KBM-7 (cell line): ENCODE measurements at regions not wholly inside any gene's neighbourhood (a gene's known extent, or its start where the extent isn't known, plus 50 kb on each side); places are given as distances from the start of the nearest gene placed in this dataset.

Experiments used
- DNase-seq: peaks from one replicate; pipeline ENCODE4 v3.0.0-alpha.2; 2015
- in situ Hi-C: fragments of 300-500 bp; cut with MboI; formaldehyde crosslinking; loops from 2 replicates; pipeline ENCODE4 v1.14.3; 2020; ENCODE audit warnings: low sequenced_read_pairs, low pct_unique_long_range_greater_than_20kb, mixed read lengths

DNA sequence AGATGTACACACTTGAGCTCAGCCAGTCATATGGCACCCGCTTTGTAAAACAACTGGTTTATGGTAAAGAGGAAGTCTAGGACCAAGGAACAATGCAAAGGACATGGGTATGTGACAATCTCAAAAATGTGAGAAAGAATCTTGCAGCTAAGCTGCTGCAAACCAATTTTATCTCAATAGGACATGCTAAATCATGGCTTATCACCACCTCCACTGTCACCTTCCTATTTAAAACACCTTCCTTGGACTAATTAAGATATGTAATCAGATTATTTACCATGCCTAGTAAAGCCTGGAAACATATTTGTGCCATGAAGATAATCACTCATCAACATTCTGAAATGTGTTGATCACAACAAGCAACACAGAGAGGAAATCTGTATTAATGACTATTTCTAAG lies 622.7 kb downstream of the CDH11 start:
- no peak for DNase-seq
- in situ Hi-C loops: no loop called here

DNA sequence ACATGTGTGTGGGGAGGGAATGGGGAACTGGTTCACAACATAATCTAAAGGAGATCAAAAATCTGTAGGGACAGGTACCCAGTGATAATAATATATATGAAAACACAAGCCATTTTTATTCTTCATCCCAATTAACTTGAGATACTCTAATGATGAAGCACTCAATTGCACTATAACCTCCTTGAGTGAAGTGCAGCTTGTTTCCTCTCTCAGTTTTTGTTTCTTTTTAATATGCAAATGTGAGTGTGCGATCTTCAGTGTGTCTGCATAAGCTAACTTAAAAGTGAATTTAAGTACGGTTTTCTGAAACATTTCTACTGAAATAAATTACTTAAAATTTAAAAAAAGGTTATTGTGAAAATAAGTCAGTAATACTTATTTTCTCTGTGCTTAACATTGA lies 623.5 kb downstream of the CDH11 start:
- no peak for DNase-seq
- in situ Hi-C loops: no loop called here

DNA sequence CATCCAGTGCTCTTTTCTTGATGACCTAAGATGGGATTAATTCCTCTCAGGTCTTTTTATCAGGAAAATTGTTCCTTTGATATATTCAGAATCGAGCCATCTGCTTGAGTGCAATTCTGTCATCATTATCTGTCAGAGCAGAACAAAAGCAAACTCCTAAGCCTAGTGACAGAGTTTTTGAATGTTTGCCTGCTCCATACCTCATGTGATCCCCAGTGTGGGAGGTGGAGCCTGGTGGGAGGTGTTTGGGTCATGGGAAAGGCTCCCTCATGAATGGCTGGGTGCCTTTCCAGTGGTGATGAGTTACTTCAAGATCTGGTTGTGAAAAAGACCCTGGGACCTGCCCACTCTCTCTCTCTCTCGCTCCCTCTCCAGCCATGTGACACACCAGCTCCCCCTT lies 628.2 kb downstream of the CDH11 start:
- in situ Hi-C loops: no loop called here
- no peak for DNase-seq

DNA sequence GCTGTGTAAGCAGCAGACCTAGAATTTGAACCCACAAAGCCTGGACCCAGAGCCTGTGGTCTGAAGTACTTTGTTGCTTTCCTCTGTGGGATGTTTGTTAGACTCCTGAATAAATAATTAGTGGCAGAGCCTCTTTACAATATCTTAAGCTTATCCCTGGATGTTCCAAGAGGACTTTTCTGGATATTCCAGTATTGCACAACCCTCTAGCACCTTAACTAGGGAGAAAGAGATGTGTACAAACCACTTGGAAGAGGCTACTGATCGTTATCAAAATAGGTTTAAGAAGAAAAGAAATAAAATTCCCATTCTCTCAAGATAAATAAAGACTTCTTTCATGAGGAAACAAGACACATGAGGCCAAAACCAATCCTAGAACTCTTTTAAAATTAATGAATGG lies 632.4 kb downstream of the CDH11 start:
- in situ Hi-C loops: no loop called here
- DNase-seq: no peak

DNA sequence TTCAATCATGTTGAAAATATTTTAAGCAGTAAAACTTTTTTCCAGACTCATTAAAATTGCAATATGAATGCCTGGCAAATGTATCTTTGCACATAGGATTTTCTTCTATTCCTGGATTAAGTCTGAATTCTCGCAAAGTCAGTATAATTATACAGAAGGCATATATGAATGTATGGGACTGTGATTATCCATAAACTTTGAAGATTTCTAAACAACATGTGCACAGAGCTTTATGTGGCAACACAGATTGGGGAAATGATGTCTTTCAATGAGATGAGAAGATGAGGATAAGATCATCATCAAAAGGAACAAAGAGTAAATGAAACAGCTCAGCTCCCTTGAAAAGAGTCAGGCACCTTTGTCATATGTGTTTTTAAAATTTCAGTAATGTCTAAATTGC lies 635.3 kb downstream of the CDH11 start:
- in situ Hi-C loops: no loop called here

DNA sequence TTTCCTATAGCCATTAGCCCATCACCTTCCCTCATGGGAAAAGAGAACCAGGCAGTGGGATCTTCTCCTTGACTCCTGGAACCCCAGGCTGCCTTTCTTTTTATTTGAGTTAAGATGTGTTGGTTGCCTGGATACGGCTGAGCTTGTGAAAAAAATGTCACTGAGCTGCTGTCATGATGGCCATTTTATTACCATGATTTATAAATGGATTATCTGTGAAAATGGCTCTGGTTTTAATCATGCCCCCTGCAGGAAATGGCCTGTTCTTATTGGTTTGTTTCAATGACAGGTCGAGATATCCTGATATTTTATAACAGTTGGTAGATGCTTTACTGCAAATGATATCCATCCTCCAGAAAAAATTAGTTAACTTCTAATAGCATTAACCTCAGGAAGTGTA lies 640.4 kb downstream of the CDH11 start:
- DNase-seq: no peak
- in situ Hi-C loops: no loop called here

More for the DNA sequence above, 635.3 kb downstream of the CDH11 start:
- no peak for DNase-seq

DNA sequence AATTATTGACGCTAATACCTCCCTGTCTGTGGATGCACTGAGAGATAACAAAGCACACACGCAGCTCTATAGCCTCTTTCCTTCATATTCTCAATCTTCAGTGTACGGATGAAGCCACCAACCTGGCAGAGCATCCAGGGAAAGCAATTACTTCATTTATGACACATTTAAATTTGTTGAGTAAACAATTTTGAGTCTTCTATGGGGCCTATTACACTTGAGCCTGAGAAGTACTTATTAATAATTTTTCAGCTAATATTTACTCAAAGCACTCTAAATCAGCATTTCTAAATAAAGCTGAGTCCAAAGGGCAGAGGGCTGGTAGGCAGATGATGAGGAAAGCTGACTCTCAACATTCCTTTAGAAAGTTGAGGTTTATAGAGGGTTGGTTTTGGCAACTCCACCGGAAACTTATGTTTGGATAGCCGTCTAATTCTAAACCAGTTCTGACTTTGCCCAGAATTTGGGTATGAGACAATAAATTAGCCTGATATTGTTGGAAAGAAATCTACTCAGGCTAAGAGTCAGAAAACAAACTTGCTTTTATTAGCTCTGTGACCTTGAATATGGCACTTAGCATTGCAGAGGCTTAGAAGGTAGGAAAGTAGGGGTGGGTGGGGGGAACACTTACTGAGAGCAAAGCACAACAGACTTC lies 643.5 kb downstream of the CDH11 start:
- no peak for DNase-seq
- in situ Hi-C loops: no loop called here

DNA sequence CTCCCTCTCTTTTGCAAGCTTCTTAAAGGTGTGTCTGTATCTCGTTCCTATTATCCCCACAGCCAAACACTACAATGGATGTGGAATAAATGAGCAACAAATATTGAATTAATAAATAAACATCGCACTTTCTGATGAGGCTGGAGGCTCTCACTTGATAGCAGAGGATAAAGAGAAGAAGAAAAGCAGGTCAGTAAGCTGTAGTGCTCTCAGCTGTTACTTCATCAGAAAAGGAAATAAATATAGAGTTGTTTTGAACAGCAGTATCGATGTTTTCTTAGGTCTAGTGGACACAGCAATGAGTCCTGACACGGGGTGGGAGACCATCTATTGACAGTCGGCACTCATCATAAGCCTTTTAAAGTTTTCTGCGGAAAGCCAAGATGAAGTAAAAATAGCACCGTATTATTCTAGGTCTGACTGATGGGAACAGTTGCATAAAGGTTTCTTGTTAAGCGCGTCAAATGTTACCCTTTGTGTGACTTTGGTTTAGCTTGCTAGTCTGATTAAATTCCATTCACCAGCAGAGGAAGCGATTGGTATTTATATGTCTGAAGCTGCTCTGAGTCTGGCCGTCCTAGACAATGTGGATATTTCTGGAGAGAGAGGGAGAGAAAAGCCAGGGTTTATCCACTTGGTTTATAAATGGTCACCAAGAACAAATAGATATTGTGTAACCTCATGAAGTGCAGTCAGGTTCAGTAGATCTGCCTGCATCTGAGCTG lies 646.1 kb downstream of the CDH11 start:
- in situ Hi-C loops: no loop called here
- no peak for DNase-seq

DNA sequence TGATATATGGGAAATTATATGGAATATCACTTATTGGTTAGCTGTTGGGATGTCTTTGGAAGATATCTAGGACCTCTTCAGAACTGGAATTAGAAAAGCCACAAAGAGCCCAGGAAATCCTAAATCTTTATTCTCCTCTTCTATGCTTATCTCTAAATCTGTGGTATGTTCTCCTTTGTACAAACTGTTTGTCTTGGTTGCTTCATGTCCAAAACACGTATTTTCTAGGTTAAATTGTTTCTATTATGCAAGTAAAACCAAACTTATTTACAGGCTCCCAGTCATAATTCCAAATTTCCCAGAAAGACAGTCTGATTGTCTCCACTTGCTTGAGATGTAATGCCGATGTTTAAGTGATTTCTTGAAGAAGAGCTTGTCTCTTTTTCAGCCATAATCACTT lies 650.9 kb downstream of the CDH11 start:
- DNase-seq: no peak
- in situ Hi-C loops: no loop called here

DNA sequence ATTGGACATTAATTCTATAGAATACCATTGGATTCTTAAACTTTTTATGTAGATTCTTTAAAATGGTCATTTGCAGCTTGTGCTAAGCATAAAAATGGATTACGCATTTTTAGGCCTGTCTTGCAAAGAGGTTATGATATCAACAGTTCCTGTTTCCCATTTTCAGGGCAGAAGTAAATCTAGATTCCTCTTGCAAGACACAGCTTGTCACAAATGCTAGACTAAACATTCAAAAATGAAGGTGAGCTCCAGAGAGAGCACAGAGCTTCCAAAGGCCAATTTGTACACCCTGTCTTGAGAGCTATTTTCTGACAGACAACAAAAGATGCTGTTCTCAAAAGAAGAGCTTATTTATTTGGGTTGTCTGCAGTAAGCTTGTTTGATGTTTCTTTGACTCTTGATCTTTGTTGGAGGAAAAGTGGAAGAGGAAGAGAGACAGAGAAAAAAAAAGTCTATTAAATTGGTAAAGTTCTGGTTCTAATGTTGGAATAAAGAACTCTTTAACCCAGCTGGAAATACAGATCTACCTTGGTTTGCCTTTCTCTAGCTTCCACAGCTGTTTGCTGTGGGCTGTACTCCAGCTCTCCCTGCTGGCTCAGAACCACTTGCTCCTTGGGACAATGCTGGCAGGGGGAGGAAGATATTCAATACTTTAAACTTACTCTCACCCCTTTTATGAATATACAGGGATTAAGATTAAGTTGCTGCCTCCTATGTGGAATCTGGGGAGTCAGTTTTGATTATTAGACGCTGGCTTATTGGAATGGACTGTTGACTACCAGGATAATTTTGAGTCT lies 651.8 kb downstream of the CDH11 start:
- in situ Hi-C loops: no loop called here

DNA sequence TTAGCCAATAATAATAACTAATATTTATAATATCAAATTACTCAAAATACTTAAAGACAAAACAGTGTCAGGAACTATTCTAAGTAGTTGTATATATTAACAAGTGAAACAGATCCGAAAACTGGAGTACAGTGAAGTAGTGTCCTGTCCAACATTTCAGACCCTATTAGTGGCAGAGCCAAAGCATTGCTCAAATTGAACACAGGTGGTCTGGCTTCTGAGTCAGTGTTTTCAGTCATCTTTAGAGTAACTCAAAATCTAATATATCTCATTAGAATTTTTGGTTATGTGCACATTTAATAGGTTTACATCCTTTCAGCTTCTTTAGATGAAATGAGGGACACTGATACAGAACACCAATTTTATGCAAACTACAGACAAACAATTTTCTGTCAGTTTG lies 652.5 kb downstream of the CDH11 start:
- in situ Hi-C loops: no loop called here
- DNase-seq: no peak

More for the DNA sequence above, 651.8 kb downstream of the CDH11 start:
- no peak for DNase-seq

DNA sequence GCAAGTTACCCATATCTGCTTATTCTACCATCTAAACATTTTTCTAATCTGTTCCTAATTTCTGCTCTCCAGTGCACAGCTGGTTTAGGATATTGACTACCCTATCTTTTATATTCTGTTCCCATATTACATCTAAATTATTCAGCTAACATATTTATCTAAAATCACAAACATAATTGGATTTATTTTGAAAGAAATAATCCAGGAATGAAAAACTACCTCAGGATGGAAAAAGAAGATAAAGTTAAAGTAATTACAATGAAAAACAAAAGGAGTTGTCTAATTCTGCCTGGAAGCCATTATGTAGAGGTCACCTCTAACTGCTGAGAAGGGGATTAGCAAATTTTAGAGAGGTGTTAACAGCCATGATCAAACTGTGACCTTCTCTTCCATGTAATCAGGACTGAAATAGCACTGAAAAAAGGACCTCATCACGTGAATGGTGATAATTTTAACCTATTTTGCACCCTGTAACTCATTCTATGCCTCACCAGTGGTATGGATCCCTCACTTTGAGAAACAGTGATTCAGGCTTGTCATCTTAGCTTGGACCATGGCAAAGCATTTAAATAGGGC lies 653.3 kb downstream of the CDH11 start:
- no peak for DNase-seq
- in situ Hi-C loops: no loop called here

DNA sequence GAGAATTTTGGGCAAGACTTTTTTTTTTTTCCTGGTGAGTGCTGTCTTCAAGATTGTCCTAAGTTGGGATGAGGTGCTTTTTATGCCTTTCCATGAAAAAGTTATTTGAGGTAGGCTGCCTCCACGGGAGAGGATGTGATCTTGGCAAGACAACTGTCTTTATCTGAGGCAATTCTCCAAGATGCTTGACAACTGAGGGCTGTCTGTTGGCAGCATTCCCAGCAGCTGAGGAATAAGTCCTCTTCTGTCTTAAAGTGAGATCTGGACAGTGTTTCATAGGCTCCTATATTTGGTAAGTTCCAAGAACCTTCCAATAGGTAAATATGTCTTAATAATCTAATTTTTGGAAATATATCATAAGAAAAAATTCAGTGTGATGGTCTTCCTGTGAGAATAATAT lies 662.0 kb downstream of the CDH11 start:
- in situ Hi-C loops: no loop called here
- DNase-seq: no peak

DNA sequence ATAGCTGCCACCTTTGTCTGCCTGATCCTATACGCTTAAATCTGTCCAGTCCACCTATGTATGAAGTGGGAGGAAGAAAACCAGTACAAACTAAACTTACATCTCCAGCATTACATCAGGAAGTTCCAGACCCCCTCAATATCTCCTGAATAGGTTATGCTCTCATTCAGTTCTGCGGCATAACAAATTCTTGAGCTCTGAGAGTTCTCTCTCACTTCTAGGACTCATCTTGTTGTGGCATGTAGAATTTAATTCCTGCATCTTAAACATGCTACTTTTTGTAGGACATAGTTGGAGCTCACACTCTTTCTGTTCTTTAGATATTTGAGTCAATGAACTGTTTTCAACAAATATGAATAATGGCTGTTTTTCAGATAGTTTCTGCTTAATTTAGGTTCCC lies 662.5 kb downstream of the CDH11 start:
- DNase-seq: no peak
- in situ Hi-C loops: no loop called here

DNA sequence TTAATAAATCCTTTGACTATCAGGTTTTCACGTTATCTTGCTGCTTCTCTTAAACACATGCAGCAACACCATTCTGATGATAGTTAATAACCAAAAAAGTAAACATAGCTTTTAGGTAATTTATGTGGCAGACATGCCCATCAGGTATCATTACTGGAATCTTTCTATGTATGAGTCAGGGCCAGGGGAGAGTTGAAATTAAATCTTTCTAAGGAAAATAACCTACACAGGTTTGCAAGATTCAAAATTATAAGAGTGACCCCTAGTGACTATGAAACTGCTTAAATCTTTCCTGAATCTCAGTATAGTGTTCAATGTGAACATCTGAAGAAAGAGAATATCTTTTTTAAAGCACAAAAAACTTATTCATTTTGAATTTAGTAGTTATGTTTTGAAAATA lies 666.6 kb downstream of the CDH11 start:
- in situ Hi-C loops: no loop called here
- DNase-seq: no peak

DNA sequence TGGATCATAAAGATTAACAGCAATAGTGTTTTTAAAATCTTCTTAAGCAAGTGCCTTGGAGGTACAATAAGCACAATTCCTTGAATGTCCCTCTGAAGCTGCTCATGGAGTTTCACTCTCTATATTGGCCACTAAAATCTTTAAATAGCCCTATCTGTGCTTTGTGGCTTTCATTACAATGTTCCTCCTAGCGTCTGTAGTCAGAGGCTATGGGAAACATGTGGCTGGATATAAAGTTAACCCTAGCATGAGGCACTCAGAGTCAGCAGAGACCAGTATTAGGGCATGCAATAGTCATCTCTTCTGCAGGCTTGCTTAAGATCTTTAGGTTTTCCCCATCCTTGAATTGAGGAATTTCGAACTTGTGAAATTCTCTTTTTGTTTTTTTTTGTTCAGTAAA lies 668.2 kb downstream of the CDH11 start:
- in situ Hi-C loops: no loop called here

DNA sequence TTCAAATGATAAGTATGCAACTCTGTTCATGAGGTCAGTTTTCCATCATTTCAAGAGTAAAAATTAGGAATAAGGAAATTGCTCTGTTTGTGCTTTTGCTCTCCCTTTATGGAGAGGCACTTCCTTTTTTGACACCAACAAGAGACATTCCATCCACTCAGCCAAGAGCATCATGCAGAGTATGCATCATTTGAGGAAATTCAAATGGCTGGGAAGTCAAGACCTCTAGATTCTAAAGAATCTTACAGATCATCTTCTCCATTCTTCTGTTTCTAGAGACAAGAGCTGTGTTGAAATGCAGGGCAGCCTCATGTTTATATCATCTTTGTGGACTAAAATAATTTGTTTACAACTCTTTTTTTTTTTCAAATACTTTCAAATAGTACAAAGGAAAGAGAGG lies 669.4 kb downstream of the CDH11 start:
- DNase-seq: no peak
- in situ Hi-C loops: no loop called here

More for the DNA sequence above, 668.2 kb downstream of the CDH11 start:
- DNase-seq: no peak

DNA sequence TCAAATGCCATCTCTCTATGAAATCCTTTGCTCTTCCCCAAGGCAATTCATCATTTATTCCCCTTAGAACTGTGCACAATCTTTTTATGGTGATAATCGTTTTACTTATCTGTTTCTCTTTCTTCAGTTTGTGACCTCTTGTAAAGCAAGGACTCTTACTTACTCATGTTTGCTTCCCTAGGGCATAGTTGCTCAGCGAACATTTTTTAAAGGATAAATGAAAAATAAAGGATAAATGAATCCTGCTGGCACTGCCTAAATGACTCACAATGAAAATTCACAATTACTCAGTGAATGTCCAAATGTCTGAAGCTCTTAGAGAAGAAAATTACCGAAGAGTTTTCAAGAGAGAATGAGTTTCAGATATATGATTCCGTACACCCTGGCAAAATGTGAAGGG lies 671.7 kb downstream of the CDH11 start:
- no peak for DNase-seq
- in situ Hi-C loops: no loop called here

DNA sequence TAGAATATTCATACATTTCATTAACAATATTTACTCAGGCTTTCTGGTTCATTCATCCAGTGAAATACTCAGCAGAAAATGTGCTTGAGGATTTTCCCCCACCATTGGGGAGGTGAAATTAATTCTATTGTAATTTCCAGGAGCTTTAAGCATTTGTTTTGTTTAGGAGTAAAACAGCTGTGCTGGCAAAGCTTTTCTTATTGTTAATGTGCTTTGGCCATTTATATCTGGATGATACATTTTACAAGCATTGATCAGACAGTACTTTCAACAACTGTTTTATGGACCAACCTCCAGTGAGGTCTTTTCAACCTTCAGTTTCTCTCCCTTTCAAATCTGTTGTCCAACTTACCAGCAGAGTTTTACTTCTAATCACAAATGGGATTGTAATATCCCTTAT lies 672.4 kb downstream of the CDH11 start:
- no peak for DNase-seq
- in situ Hi-C loops: no loop called here

DNA sequence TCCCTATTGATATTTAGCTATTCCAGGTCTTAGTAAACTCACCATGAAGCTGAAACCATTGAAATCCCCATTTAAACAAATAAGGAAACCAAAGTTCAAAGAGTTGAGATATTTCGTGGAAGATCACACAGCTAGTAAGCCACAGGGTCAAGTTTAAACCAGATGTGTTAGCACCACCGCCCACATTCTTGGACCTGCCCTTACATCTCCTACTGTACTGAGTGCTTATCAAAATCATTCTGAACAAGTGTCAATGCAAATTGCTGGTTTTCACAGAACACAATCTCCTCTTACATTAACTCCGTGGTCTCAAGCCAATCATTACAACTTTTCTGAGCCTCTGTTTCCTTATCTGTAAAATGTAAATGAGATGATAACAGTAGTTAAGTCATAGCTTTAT lies 676.2 kb downstream of the CDH11 start:
- no peak for DNase-seq
- in situ Hi-C loops: no loop called here
